Gastroesophageal sphincter (tissue), 3 donors: ENCODE measurements at regions not wholly inside any gene's neighbourhood (a gene's known extent, or its start where the extent isn't known, plus 50 kb on each side); places are given as distances from the start of the nearest gene placed in this dataset.

Source experiments
- CTCF ChIP-seq, 4 experiments: fragments of 200-600 bp in 2 of 4; fragments of 450-650 bp in 2 of 4; sonication (generic) in 1 of 4; IDR thresholded peaks; one replicate each; pipeline ENCODE4 v1.5.1; 2017 to 2019; ENCODE audit warnings: antibody characterized with exemption in 4 of 4, mild to moderate bottlenecking in 2 of 4, moderate library complexity in 2 of 4
- EP300 ChIP-seq: sonication (generic); formaldehyde crosslinking; IDR thresholded peaks from one replicate; pipeline ENCODE4 v1.6.1; 2017; ENCODE audit warnings: antibody characterized with exemption, mild to moderate bottlenecking
- POLR2A ChIP-seq, 2 donors: fragments of 450-650 bp; IDR thresholded peaks; one replicate each; pipeline ENCODE4 v1.6.1; 2017; ENCODE audit warnings: antibody characterized with exemption in 2 of 2, mild to moderate bottlenecking in 2 of 2, moderate library complexity in 1 of 2

GRCh38 chr15:56831467-56832005 is 86.9 kb upstream of the TCF12 start:
- TF ChIP-seq CTCF (IDR thresholded peaks at IDR 0.05), result no peak
- no peak for TF ChIP-seq POLR2A (IDR thresholded peaks at IDR 0.05)
- no peak for TF ChIP-seq EP300
